ENCODE measurements at regions not wholly inside any gene's neighbourhood (a gene's known extent, or its start where the extent isn't known, plus 50 kb on each side); places are given as distances from the start of the nearest gene placed in this dataset.

- TF ChIP-seq, protein P1, sequence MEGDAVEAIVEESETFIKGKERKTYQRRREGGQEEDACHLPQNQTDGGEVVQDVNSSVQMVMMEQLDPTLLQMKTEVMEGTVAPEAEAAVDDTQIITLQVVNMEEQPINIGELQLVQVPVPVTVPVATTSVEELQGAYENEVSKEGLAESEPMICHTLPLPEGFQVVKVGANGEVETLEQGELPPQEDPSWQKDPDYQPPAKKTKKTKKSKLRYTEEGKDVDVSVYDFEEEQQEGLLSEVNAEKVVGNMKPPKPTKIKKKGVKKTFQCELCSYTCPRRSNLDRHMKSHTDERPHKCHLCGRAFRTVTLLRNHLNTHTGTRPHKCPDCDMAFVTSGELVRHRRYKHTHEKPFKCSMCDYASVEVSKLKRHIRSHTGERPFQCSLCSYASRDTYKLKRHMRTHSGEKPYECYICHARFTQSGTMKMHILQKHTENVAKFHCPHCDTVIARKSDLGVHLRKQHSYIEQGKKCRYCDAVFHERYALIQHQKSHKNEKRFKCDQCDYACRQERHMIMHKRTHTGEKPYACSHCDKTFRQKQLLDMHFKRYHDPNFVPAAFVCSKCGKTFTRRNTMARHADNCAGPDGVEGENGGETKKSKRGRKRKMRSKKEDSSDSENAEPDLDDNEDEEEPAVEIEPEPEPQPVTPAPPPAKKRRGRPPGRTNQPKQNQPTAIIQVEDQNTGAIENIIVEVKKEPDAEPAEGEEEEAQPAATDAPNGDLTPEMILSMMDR (IDR thresholded peaks at IDR 0.05; ENCODE audit: low read length), result no peak
- TF ChIP-seq EZH2 (optimal IDR thresholded peaks at IDR 0.05; ENCODE audit: low read depth, low read length), result no peak
These were observed 74.5 kb downstream of the RPL27A start for GRCh38 chr11:8757047-8757446.
